22Rv1 (cell line): ENCODE measurements at regions not wholly inside any gene's neighbourhood (a gene's known extent, or its start where the extent isn't known, plus 50 kb on each side); places are given as distances from the start of the nearest gene placed in this dataset.
A peak's percentile ranks its signal among the peaks of the same experiment; 100 is the strongest.

Source experiments
- H3K27ac ChIP-seq: fragments of 450-650 bp; 2 replicates; pipeline ENCODE4 v1.5.1; 2017
- ZFX ChIP-seq: fragments of 450-650 bp; IDR thresholded peaks from 2 replicates; pipeline ENCODE4 v1.6.1; 2017; ENCODE audit warnings: antibody characterized with exemption, borderline replicate concordance
- TF ChIP-seq, protein P1 (sequence below): fragments of 450-650 bp; IDR thresholded peaks from 2 replicates; pipeline ENCODE4 v1.5.1; 2017; ENCODE audit warnings: mild to moderate bottlenecking

DNA sequence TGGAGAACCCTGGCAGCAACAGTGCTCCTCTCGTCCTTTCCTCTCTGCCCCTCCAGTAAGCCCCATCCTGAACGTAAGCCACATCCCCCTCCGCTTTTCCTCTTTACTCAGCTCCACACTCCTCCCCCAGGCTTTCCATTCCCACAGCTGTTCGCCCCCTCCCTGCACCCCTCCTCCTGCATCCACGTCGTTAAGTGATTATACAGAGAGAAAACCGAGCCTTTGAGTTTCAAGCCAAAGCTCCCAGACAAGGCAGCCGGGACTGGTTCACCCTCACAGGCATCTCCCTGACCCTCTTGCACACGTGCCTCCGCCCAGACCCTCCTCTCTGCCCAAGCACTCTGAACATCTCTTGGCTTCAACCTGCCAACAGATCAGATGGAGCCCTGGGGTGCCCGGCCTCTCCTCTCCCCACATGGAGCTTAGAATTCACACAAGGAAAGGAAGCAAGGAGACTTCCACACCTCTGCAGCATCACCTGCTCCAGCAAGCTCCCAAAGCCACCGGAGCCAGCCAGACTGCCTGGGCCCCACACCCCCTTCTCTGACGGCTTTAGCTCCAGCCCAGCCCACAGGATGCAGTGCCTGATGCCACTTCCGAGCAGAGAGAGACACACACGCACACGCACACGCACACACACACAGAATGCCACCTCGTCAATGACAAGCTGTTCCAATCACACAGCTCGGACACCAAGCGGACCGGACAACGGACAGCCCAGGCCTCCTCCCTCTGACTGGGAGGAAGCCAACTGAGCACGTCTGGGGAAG lies 99.9 kb upstream of the CCL2 start:
- H3K27ac ChIP-seq, result no peak overlapping the region
- TF ChIP-seq, protein P1, sequence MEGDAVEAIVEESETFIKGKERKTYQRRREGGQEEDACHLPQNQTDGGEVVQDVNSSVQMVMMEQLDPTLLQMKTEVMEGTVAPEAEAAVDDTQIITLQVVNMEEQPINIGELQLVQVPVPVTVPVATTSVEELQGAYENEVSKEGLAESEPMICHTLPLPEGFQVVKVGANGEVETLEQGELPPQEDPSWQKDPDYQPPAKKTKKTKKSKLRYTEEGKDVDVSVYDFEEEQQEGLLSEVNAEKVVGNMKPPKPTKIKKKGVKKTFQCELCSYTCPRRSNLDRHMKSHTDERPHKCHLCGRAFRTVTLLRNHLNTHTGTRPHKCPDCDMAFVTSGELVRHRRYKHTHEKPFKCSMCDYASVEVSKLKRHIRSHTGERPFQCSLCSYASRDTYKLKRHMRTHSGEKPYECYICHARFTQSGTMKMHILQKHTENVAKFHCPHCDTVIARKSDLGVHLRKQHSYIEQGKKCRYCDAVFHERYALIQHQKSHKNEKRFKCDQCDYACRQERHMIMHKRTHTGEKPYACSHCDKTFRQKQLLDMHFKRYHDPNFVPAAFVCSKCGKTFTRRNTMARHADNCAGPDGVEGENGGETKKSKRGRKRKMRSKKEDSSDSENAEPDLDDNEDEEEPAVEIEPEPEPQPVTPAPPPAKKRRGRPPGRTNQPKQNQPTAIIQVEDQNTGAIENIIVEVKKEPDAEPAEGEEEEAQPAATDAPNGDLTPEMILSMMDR, result no peak
- no peak for TF ChIP-seq ZFX

DNA sequence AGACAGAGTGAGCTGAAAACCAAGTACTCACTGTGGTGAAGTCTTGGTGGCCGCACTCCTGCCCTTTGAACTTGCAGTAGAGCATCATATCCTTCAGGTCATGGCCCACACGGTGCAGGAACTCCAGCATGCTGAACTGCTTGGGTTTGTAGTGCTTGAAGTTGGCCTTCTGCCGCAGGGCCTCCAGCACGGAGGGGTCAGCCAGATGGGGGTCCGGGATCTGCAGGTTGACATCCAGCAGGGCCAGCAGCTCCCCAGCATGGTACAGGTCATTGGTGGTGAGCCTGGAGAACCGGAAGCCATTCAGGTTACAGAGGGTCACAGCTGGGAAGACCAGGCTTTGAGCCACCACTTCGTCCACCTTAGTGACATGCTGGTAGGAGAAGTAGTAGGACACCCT lies 99.1 kb upstream of the CCL2 start:
- TF ChIP-seq, protein P1, result no peak
- TF ChIP-seq ZFX, result no peak
- H3K27ac ChIP-seq, result no peak overlapping the region

DNA sequence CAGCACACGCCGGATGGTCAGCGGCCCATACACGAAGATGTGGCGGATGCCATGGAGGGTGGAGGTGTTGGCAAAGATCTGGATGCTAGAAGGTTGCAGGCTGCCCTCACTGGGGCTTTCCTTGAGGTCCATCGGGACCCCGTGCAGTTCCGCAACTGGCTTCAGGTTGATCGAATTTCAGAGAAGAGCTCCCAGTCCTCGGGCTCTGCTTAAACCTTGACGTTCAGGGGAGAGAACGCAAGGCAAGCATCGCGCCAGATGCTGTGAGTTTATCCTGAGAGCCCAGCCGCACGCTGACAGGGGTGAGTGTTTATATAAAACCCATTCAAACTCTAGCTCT lies 98.7 kb upstream of the CCL2 start:
- no peak overlapping the region for H3K27ac ChIP-seq
- TF ChIP-seq ZFX, result no peak
- TF ChIP-seq, protein P1, result no peak

DNA sequence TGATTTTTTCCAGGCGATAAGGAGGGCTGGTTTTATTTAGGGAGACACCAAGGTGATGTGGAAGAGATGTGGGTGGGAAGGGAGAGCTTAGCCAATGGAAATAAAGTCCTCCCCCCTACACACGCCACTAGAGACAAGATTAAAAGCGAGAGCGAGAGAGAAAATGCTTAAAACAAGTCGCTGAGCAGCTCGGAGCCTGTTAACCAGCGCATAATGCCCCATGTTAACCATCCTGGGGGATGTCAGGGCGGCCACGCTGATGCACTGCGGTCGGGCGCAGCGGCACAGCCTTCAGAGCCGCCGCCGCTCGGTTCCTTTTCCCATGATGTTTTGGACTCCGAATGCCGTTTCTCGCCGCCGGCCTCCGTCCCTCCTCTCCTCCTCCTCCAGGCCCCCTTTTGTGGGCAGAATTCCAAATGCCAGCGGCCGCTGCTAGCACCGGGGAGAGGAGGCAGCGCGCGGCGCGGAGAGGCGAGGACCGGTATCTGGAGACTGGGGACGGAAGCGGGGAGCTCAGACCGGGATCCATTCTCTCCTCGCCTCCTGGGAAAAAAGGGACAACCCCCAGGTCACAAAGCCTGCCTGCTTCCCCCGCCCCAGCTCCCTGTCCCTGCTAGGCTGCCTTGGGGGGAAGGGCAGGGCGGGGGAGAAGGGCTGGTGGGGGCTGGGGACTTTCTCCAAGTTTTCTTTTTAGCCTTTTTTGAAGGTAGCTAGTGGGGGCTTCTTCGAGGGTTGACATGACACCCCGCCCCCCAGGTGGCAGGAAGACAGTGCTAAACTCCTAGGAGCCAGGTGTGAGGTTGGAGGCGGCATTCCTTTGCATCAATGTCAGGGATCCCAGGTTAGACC lies 98.1 kb upstream of the CCL2 start:
- no peak overlapping the region for H3K27ac ChIP-seq
- no peak for TF ChIP-seq ZFX
- TF ChIP-seq, protein P1, result no peak

DNA sequence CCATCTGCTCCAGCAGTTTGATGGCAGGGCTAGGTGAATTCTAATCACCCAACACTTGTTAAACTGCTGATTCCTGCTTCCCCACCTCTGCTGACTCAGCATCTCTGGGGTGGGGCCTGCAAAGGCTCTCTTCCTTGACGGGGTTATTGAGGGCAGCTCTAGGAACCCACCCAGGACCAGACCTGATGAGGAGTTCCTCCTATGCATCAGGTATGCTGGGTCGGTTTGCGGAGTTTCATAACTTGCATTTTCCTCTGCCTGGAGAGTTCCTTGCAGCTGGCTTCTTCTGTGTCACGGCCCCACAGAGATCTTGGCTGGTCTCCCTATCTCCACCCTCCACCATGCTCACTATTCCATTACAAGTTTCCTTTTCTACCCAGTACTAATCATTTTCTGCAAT lies 93.4 kb upstream of the CCL2 start:
- H3K27ac ChIP-seq, result no peak overlapping the region

DNA sequence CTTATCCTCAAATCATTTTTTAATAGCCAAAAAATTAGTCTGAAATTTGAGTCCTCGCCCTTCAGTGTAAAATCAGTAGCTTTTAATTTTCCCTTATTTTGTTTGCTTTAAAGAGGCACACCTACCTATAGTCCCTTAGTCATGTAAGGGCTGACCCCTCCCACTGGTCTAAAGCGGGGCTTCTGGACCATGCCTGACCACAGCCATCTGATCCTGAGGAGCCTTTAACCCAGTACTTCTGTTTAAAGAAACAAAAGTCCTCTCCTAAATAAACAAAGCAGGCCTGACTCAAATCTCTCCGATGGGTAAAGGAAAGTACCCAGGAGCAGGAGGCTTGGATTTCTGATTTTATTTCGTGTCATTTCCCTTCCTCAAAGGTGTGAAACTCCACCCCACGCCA lies 92.0 kb upstream of the CCL2 start:
- TF ChIP-seq, protein P1, result no peak
- no peak for TF ChIP-seq ZFX
- H3K27ac ChIP-seq, result no peak overlapping the region

More for the DNA sequence above, 93.4 kb upstream of the CCL2 start:
- TF ChIP-seq, protein P1, result no peak
- TF ChIP-seq ZFX, result no peak

DNA sequence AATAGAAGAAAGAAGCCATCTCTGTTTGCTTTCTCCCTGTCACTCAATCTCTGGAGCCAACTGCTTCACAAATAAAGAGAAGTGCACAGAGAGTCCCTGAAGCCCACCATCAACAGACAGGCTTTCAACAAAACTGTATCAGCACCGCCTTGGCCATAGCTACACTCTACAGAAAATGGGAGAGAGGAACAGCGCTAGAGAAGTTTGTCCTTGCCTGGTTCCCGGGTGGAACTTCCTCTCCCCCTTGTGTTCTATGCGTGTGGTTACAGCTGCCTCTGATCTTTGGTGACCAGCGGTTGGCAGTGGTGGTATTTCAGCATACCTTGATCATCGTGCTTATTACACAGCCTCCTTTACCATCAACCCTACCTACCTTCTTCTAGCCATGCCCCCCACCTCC lies 91.4 kb upstream of the CCL2 start:
- no peak overlapping the region for H3K27ac ChIP-seq
- no peak for TF ChIP-seq ZFX
- TF ChIP-seq, protein P1, result 0 out of 2 replicates have a peak, but pooled peaks have one; percentile 9
